HG03439 (cell line): ENCODE measurements at regions not wholly inside any gene's neighbourhood (a gene's known extent, or its start where the extent isn't known, plus 50 kb on each side); places are given as distances from the start of the nearest gene placed in this dataset.

Experiments used
- ATAC-seq: cut with Tn5 transposase; IDR thresholded peaks from one replicate; pipeline ENCODE4 v1.9.1; 2021; ENCODE audit warnings: mild to moderate bottlenecking, moderate library complexity; ENCODE audit not compliant: unreplicated experiment

DNA sequence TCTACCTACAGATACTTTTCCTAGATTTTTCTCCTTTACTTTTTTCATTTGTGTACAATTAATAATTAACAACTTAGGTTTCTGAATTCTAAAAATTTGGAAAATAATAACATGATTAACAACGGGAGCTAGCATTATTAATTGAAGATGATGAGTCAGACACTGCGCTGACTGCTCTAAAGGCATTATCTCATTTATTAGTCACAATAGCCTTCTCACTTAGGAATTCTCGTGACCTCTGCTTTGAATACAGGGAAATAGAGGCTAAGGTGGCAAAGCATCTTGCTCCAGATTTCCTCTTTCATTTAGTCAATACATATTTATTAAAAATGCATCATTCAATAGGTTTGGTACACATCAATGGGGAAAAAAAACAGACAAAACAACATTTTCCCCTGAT, 441.3 kb downstream of the PCDH18 start:
- ATAC-seq: no peak

DNA sequence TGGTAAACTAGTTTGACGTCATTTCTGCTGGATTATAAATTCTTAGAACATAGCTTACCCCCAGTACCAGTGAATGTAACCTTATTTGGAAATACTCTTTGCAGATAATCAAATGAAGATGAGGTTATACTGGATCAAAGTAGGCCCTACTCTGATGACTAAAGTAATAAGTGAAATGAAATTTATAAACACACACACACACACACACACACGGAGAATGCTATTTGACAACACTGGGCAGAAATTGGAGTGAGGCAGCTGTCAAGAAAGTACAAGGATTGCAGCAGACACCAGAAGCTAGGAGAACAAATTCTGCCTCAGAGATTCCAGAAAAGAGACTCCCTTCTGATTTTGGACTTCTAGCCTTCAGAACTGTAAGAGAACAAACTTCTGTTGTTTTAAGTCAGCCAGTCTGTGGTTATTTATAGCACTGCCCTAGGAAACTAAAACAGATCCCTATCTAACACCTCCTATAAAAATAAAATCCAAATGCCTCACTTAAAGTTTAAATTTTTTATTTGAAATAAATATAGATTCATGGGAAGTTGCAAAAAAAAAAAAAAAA, 448.6 kb downstream of the PCDH18 start:
- no peak for ATAC-seq

DNA sequence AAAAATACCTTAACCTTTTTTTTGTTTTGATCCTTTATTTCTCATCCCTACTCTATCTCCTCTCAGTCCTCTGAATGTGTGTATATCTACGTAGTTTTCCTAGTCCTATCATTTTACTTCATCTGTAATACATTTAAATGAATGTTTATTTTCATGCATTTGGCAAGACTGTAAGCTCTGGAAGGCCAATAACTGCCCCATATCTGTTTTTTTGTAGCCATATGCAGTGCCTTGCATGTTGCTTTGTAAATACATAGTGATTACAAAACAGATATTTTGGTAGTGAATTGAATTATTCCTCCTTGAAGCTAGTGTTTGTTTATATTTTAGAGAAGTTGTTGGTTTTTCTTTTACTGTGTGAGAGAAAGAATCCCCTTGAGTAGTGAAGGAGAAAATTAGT, 450.2 kb downstream of the PCDH18 start:
- no peak for ATAC-seq

DNA sequence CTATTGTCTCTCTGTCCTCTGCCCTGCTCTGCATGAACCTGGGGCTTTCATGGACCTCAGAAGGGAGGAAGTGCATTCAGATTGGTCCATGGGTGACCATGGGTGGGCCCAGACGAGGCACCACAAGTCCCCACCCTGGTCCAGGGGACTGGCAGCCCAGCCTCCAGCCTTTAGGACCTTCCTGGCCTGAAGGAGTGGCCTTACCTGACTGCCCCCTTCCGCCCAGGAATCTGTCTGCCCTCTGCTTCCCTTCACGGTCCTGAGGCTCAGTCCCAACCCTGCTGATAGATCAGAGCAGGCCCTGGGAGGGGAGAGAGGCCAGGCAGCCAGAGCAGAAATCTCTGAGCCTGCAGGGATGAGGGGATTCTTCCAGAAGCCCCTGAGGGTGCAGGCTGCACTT, 455.4 kb downstream of the PCDH18 start:
- no peak for ATAC-seq

DNA sequence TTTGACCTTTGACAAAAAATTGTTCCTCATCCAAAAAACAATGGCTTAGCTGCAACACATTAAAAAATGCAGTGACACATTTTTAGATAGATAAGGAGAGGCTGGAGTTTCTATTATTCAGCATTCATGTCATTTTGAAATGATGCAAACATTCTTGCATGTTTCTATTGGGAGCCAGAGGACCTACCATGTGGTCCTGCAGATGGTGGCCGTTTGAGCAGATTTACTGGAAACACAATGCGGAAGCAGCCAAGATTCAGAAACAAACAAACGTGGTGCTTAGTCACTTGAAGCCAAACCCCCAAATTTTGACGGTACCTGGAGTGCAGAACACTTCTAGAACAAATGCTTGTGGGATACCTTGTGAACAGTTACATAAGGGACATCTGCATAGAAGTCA, 456.7 kb downstream of the PCDH18 start:
- no peak for ATAC-seq

DNA sequence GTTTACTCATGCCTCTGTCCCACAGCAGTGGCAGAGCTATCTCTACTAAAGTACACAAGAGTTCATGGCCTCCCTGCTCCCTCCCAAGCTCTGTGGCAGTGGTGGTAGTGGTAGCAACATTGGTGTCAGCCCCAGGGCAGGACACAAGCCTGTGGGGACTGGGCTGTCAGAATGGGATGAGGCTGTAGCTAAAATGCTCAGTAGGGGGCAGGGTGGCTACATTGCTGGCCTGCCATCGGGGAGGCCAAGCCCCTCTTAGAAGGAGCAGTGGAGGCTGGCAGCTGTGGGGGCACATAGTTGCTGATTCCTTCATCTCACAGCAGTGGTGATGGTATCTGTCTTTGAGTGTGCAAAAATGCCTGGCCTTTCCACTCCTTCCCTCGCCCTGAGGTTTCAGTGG, 461.7 kb downstream of the PCDH18 start:
- no peak for ATAC-seq

DNA sequence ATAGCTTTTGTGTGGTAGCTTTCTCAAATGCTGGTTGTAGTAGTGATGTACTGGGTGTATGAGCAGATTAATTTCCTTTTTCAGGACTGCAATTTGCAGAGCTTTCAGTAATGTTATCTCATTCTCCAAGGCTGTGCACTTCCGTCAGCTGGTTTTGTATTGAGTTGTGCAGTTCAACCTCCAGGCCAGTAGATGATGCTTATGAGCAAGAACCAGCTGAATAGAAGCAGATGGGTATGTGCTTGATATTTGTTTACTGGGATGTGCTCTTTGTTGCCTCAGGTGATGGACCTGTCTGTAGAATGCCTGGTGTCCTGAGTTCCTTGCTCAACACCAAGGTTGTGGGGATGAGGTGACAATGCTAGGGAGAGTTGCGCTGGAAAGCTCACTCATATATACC, 462.8 kb downstream of the PCDH18 start:
- ATAC-seq: no peak

DNA sequence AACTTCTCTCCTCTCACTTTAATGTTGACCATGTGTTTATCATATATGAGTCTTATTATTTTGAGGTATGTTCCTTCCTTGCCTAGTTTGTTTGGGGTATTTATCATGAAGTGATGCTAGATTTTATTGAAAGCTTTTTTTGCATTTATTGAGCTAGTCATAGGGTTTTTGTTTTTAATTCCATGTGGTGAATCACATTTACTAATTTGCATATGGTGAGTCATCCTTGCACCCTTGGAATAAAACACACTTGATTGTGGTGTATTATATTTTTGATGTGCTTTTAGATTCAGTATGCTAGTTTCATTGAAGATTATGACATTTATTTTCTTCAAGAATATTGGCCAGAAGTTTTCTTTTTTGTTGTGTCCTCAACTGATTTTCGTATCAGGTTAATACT, 464.6 kb downstream of the PCDH18 start:
- no peak for ATAC-seq

DNA sequence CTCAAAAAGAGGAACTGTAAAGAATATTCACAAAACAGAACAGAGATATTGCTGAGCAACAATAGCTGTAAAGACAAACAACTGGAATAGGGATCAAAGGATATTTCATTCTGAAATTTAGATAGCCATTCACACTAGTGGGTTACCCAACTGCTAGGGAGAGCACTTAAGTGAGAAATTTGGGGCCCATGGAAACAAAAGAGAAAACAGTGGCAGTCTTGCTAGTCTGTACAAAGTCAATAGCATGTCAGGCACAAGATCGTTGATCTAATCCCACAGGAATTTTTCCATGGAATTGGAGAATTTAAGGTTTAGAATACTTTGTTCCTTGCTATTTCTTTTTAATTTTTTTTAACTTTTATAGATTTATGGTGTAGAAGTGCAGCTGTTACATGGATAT, 467.0 kb downstream of the PCDH18 start:
- no peak for ATAC-seq

DNA sequence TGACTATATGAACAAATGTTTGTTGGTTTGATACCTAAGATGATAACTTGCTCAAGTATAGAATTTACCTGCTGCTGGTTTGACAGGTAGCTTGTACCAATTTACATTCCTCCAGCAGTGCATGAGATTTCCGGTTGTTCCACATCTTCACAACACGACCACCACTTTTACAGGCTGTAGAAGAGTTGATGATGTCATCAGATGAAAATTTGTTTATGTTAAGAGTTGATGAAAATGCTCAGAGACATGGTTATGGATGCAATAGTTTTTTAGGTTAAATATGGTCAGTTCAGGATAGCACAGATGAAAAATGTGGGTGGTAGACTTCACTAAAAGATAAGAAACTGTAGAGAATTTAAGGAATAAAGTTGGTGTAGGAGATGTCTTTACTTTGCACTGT, 468.3 kb downstream of the PCDH18 start:
- ATAC-seq: no peak

DNA sequence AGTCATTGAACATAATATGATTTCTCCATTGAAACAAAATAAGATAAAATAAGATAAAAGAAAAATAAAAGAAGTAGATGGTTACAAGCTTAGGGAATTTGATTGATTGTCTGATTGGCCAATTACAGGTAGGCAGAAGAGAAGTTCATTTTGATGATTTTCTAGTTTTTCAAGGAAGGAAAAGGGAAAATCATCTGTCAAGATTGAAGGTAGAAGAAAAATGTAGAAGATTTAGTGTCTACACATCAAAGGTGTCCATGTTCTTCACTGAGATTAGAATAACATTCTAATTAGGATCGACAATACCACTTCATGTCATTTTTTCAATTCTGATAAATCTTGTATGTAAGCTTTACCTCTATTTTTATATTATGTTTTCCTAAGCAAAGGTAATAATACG, 489.1 kb downstream of the PCDH18 start:
- ATAC-seq: no peak

DNA sequence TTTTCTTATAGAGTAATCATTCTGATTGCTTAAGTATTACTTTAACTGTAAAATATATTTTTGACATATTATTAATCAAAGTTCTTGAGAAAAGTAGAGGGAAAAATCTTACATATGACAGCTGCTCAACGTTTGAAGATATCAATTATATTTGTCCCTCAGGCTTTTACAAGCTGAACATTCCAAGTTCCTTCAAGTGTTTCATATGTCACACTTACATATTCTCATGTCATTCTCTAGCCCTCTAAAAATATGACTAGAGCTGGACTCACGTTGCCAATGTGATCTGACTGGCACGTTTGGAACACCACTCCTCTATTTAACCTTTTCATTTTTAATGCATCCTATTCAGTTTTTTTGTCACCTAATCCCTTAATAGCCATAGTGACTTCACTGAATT, 492.9 kb downstream of the PCDH18 start:
- ATAC-seq: no peak

DNA sequence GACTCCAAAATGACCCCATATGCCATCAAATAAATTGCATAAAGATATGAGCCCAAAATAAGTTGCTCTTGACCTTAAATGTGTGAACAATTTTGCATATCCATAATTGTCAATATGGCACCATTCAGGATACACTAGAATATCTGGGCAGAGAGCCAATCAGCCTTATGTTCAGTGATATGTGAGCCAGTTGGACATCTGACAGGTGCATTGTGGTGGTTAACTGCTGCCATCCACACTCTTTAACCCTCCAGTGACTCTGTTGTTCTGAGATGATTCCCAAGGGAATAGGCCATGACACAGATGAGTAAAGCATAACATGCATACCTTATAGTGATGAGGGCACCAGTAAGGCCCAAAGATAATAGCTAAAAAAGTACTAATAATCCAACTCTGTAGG, 500.1 kb downstream of the PCDH18 start:
- no peak for ATAC-seq

DNA sequence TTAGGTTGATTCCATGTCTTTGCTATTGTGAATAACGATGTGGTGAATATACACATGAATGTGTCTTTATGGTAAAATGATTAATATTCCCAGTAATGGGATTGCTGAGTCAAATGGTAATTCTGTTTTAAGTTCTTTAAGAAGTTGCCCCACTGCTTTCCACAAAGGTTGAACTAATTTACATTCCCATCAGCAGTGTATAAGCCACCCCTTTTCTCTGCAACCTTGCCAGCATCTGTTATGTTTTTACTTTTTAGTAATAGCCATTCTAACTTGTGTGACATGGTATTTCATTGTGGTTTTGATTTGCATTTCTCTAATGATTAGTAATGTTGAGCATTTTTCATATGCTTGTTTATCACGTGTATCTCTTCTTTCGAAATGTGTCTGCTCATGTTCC, 503.3 kb downstream of the PCDH18 start:
- ATAC-seq: no peak

DNA sequence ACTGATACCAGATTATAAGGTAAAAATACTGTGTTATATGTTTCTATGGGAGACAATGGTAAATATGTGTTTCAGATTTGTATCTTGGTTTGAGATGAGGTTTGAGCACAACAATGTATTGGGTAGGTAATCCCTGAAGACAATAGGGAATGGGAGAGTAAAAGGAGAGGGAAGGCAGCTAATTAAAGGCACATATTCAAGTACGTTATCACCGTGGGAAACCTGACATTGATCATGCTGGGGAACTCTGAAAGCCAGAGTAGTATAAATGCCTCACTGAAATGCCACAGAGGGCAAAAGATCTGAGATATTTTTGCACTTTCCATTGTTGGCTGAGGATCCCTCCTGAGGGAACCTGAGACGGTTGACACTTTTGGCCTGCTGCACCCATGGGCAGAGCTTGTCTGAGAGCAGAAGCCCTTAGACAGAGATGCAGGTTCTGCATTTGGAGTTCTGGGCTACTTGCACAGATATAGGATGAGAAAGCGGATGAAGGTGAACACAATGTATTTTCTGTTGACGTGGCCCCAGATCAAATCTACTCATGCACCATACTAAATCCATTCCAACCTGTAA, 506.7 kb downstream of the PCDH18 start:
- ATAC-seq: no peak

DNA sequence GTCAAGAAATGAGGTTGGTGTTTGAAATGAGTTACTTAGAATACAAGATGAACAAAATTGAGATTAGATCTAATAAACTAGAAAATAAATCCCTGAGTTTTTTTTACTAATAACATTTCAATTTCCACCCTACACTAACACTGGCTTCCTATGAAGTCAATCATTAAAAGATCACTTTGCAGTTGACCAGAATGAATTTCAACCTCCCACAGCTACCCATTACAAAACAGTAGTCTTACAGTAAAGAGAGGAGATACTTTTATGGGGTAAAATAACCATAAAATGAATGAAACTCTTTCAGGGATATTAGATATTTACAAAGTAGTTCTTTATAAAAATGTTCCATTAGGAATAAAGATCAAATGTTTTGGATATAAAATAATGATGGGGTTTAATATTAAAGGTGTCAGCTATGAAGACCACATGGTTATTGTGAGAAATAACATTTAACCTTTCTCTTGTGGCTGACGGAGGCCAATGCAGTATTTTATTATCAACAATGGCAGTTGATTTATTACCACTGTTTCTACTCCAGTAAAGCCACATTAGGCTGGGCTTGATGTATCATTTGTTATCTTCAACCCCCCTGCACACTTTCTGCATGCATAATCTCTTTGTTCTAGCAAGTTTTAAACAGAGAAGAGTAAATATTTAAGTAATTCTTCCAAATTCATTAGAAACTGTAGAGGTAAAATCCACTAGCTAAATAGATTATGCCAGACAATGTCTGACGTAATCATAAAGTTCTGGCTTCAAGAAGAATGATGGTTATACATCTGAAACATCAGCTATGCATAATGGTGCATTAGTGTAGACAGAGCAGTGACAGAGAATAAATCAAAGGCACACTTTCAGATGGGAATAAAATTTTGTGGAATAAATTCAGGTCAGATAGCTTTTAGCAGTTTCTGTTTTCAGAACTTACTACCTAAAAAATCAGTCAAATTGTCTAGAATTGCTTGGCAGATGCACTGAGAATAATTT, 516.6 kb downstream of the PCDH18 start:
- ATAC-seq: no peak

DNA sequence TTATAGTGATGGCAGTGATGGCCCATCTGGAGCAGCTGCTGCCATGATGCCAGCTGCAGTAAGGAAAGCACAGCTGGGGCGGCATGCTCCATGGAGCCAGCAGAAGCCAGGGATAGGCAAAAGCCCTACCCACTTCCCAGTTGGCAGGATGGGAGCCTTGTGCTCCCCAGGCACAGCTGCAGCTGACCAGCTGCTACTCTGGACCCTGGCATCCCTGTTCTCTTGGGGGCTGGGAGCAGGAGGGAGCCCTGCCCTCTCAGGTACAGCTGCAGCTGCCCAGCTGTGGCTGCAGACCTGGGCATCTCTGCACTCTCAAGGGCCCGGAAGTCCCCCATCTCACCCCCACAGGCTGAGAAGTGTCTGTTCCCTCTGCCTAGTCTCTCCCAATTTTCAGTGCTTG, 531.9 kb downstream of the PCDH18 start:
- ATAC-seq: no peak

DNA sequence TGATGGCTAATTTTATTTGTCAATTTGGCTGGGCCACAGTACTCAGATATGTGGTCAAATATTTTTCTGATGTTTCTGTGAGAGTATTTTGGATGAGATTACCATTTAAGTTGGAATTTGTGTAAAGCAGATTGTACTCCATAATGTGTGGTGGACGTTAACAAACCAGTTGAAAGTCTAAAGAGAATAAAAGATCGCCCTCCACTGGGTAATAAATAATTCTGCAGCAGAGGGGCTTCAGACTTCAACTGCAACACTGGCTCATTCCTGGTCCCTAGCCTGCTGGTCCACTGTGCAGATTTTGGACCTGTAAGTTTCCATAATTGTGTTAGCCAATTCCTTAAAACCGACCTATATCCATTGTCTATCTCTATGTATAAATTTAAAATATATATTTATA, 540.3 kb downstream of the PCDH18 start:
- no peak for ATAC-seq

DNA sequence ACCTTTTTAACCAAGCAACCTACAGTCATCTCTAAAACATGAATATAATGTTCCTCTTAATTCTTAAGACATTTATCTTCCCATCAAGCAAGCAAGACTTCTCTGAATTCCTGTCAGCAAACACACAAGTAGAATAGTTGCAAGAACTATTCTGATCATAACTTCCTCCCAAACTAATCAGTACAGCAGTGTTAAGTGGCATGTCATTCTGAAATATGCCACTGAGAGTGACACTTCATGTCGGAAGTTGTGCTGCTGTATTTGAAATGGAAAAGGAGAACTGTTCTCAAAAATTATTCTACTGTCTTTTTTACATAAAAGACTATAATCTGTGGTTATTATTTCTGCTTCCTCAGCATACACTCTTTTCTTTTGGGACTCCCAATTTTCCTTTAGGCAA, 546.6 kb downstream of the PCDH18 start:
- ATAC-seq: no peak

DNA sequence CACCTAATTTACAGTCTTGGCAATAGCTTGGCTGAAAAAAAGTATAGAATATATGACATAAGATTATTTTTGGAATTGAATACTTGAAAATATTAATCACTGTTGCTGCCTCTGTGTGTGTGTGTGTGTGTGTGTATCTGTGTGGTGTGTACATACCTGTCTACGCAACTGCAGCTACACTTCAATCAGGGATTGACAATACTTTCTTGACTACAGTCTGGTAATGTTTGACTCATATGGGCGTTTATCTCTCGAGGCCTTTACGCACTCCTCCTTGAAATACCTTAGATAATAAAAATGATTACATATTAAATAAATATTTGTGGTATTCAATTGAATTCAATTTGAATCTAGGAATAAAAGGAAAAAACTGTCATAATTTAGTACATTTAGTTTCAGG, 565.2 kb downstream of the PCDH18 start:
- no peak for ATAC-seq

DNA sequence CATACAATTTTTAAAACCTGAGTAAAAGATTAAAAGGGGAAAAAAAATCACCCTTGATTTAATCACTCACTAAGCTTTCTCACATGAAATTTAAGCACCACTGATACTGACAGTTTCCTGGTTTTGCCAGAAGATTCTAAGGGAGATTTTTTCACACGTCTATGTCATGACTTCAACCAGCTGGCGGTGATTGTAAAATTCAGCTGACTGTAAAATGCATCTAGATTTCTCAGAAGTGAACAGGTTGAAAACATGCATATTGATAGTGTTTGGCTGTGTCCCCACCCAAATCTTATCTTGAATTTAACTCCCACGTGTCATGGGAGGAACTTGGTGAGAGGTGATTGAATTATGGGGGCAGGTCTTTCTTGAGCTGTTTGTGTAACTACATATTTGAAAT, 566.8 kb downstream of the PCDH18 start:
- ATAC-seq: no peak

DNA sequence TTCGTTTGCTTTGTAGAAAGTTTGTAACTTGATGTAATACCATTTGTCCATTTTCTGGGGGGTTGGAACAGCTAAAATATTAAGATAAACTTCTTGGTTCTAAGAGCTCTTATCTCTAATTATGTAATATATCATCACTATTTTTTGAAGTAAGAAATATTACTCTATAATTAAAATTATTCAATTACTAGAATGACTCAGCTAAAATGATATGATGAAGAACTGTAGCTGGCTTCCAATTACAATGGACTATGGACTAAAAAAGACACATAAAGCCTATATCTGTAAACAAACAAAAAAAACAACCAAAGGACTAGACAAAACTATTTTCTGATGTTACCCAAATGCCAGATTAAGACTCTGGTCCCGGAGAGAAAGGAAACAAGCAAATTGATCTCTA, 569.4 kb downstream of the PCDH18 start:
- no peak for ATAC-seq
